ENCODE measurements at regions not wholly inside any gene's neighbourhood (a gene's known extent, or its start where the extent isn't known, plus 50 kb on each side); places are given as distances from the start of the nearest gene placed in this dataset.

- Histone ChIP-seq H3K4ac (ENCODE audit: low read depth, low read length) (no peak overlapping the region), H4K5ac (ENCODE audit: low read depth, low read length) (no peak overlapping the region), H4K8ac (ENCODE audit: low read depth in 2 of 2, low read length in 2 of 2) (no peak overlapping the region), H3K79me1 (ENCODE audit: low read depth in 1 of 2, low read length in 2 of 2) (no peaks in the 10 kb centered on the region), H3K9ac (ENCODE audit: low read depth, low read length) (no peak overlapping the region), H3K36me3 (ENCODE audit: control insufficient read depth, insufficient read depth, low read length) (no peaks in the 10 kb centered on the region), H3K9me1 (ENCODE audit: insufficient read depth, low read length) (no peaks in the 10 kb centered on the region), H3K56ac (ENCODE audit: extremely low read depth, insufficient read depth, low read length) (no peak overlapping the region), H3K4me2 (ENCODE audit: low read depth, low read length) (no peak overlapping the region), H2BK120ac (ENCODE audit: low read depth, low read length) (no peak overlapping the region), H4K91ac (ENCODE audit: insufficient read depth, low read depth, low read length) (no peak overlapping the region), H2AK9ac (replicated peaks; ENCODE audit: low read depth, low read length, poor library complexity) (no peak overlapping the region), H2BK20ac (ENCODE audit: low read depth, low read length) (no peak overlapping the region), H3K4me1 (ENCODE audit: control insufficient read depth, insufficient read depth, low read length) (no peaks in the 10 kb centered on the region), H3K9me3 (ENCODE audit: control insufficient read depth, insufficient read depth, low read length) (no peaks in the 10 kb centered on the region), H2AK5ac (ENCODE audit: low read depth, low read length) (no peak overlapping the region), H2AFZ (replicated peaks; ENCODE audit: low read length, poor library complexity) (no peak overlapping the region), H4K20me1 (ENCODE audit: insufficient read depth, low read length) (no peaks in the 10 kb centered on the region), H3K27me3 (ENCODE audit: control insufficient read depth, insufficient read depth, low read length) (no peaks in the 10 kb centered on the region), H3K14ac (replicated peaks; ENCODE audit: low read depth, low read length) (no peak overlapping the region), H3K23ac (ENCODE audit: low read depth, low read length) (no peak overlapping the region), H2BK15ac (ENCODE audit: low read depth, low read length) (no peak overlapping the region), H3K4me3 (ENCODE audit: insufficient read depth, low read depth, low read length) (no peak overlapping the region), H3K18ac (ENCODE audit: low read depth, low read length) (no peak overlapping the region), H3K27ac (ENCODE audit: insufficient read depth, low read length) (no peak overlapping the region), H2BK5ac (ENCODE audit: low read depth, low read length, poor library complexity, severe bottlenecking) (no peak overlapping the region)
- no TSS peak for BruUV-seq (replicated peaks)
- intact Hi-C loops (cut with micrococcal nuclease) (no loop called here), in situ Hi-C loops (cut with MboI; ENCODE audit: low sequenced_read_pairs) (no loop called here), dilution Hi-C loops (cut with HindIII; ENCODE audit: low sequenced_read_pairs, unreplicated experiment) (no loop called here)
- no CpG with 5 or more reads among the region's 1 CpG for WGBS, 2 experiments (ENCODE audit: extremely low coverage in 2 of 2, insufficient read length in 1 of 2)
- CTCF ChIA-PET = no interaction called here
- POLR2A ChIA-PET (ENCODE audit: unreplicated experiment) = no interaction called here
- no peak for ATAC-seq (ENCODE audit: low read depth)
- TF ChIP-seq ELK1 (IDR thresholded peaks at IDR 0.05; ENCODE audit: borderline replicate concordance, low read depth, low read length) = no peak
- TF ChIP-seq MXI1 (IDR thresholded peaks at IDR 0.05; ENCODE audit: borderline replicate concordance, low read depth, low read length) = no peak
- no peak for TF ChIP-seq SMC3 (IDR thresholded peaks at IDR 0.05; ENCODE audit: low read depth, low read length)
- TF ChIP-seq POLR2A (IDR thresholded peaks at IDR 0.05; ENCODE audit: low read depth, low read length) = no peak
- TF ChIP-seq MAFK (IDR thresholded peaks at IDR 0.05; ENCODE audit: low read depth, low read length) = no peak
- no peak for TF ChIP-seq BHLHE40 (IDR thresholded peaks at IDR 0.05; ENCODE audit: low read depth, low read length)
- no peak for TF ChIP-seq CEBPB (IDR thresholded peaks at IDR 0.05; ENCODE audit: low read depth, low read length)
- no peak for TF ChIP-seq NFE2L2 (IDR thresholded peaks at IDR 0.05; ENCODE audit: low read depth, low read length)
- no peak for TF ChIP-seq RAD21 (IDR thresholded peaks at IDR 0.05; ENCODE audit: low read length)
- TF ChIP-seq MAZ (IDR thresholded peaks at IDR 0.05; ENCODE audit: borderline replicate concordance, low read depth, low read length) = no peak
- no peak for TF ChIP-seq RFX5 (IDR thresholded peaks at IDR 0.05; ENCODE audit: low read depth, low read length)
- no peak for TF ChIP-seq FOS (IDR thresholded peaks at IDR 0.05; ENCODE audit: low read depth, low read length)
- no peak for TF ChIP-seq USF2 (IDR thresholded peaks at IDR 0.05; ENCODE audit: low read depth, low read length)
- no peak for TF ChIP-seq CTCF (conservative IDR thresholded peaks at IDR 0.05; ENCODE audit: low read depth, low read length)
- TF ChIP-seq RCOR1 (IDR thresholded peaks at IDR 0.05; ENCODE audit: insufficient replicate concordance, low read length) = no peak
- DNase-seq = no peak
Measured at GRCh38 chr3:147807776-147808175, 398.6 kb downstream of the ZIC1 start.

Measured in IMR-90 (cell line).